GM18909 (cell line): ENCODE measurements at regions not wholly inside any gene's neighbourhood (a gene's known extent, or its start where the extent isn't known, plus 50 kb on each side); places are given as distances from the start of the nearest gene placed in this dataset.
"Not testable (repeated sequence)": the region's sequence is repeated elsewhere in the genome, so short reads cannot be mapped to it uniquely, and the experiment has no call there.

Experiments used
- ATAC-seq: cut with Tn5 transposase; IDR thresholded peaks from one replicate; pipeline ENCODE4 v1.9.1; 2021; ENCODE audit warnings: mild to moderate bottlenecking; ENCODE audit not compliant: unreplicated experiment, poor library complexity

- ATAC-seq: no peak
Observed at GRCh38 chr6:113050979-113051378, 703.8 kb downstream of the RFPL4B start.

GRCh38 chr6:113052506-113052905 is 705.4 kb downstream of the RFPL4B start:
- no peak for ATAC-seq

GRCh38 chr6:113055061-113055460 is 707.9 kb downstream of the RFPL4B start:
- ATAC-seq: no peak

- ATAC-seq: no peak
Observed at GRCh38 chr6:113055998-113056397, 708.9 kb downstream of the RFPL4B start.

GRCh38 chr6:113057567-113058053 is 710.5 kb downstream of the RFPL4B start:
- ATAC-seq: no peak

- no peak for ATAC-seq
Observed at GRCh38 chr6:113060664-113061063, 713.5 kb downstream of the RFPL4B start.

GRCh38 chr6:113065611-113066010 is 718.5 kb downstream of the RFPL4B start:
- ATAC-seq: no peak

GRCh38 chr6:113067612-113068275 is 720.6 kb downstream of the RFPL4B start:
- no peak for ATAC-seq

GRCh38 chr6:113068570-113068969 is 721.4 kb downstream of the RFPL4B start:
- no peak for ATAC-seq

- not testable (repeated sequence) for ATAC-seq
Observed at GRCh38 chr6:113070681-113071080, 723.6 kb downstream of the RFPL4B start.

- ATAC-seq: no peak
Observed at GRCh38 chr6:113073611-113074191, 726.6 kb downstream of the RFPL4B start.

GRCh38 chr6:113076116-113076515 is 729.0 kb downstream of the RFPL4B start:
- ATAC-seq: no peak

GRCh38 chr6:113076816-113077215 is 729.7 kb downstream of the RFPL4B start:
- ATAC-seq: no peak

- no peak for ATAC-seq
Observed at GRCh38 chr6:113077794-113078193, 730.7 kb downstream of the RFPL4B start.

- no peak for ATAC-seq
Observed at GRCh38 chr6:113078791-113079190, 731.7 kb downstream of the RFPL4B start.

- ATAC-seq: no peak
Observed at GRCh38 chr6:113082745-113083144, 735.6 kb downstream of the RFPL4B start.

- ATAC-seq: no peak
Observed at GRCh38 chr6:113083947-113084346, 736.8 kb downstream of the RFPL4B start.

GRCh38 chr6:113089056-113089455 is 741.9 kb downstream of the RFPL4B start:
- ATAC-seq: no peak

- no peak for ATAC-seq
Observed at GRCh38 chr6:113092795-113093194, 745.7 kb downstream of the RFPL4B start.

- no peak for ATAC-seq
Observed at GRCh38 chr6:113094779-113095178, 747.6 kb downstream of the RFPL4B start.

GRCh38 chr6:113095841-113096240 is 748.7 kb downstream of the RFPL4B start:
- no peak for ATAC-seq

GRCh38 chr6:113102761-113103160 is 754.4 kb upstream of the MARCKS start:
- ATAC-seq: no peak
